ACHN (cell line): ENCODE measurements at regions not wholly inside any gene's neighbourhood (a gene's known extent, or its start where the extent isn't known, plus 50 kb on each side); places are given as distances from the start of the nearest gene placed in this dataset.
"Not testable (repeated sequence)": the region's sequence is repeated elsewhere in the genome, so short reads cannot be mapped to it uniquely, and the experiment has no call there.

ENCODE experiments used
- DNase-seq: peaks from one replicate; pipeline ENCODE4 v3.0.0-alpha.2; 2015
- in situ Hi-C: cut with HindIII; loops from 2 replicates; pipeline ENCODE4 v1.10.0; 2017; ENCODE audit warnings: low sequenced_read_pairs, low pct_ligation_motif_present, low pct_unique_long_range_greater_than_20kb

DNA sequence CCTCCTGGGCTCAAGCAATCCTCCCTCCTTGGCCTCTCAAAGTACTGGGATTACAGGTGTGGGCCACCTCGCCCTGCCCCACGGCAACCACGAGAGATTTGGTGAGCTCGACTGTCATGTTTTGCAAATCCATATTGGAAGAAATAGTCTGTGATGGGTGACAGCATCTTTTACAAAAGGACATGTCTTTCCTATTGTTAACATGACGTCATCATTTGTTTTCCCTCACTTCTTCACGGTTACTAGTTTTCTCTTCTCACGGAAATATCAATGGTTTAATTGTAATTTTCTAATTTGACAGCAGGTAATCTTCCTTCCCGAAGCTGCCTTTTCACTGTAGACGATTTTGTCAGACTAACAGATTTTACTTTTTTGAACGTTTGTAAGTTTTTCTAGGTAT, 110.8 kb upstream of the GREM2 start:
- in situ Hi-C loops, result no loop called here
- no peak for DNase-seq

DNA sequence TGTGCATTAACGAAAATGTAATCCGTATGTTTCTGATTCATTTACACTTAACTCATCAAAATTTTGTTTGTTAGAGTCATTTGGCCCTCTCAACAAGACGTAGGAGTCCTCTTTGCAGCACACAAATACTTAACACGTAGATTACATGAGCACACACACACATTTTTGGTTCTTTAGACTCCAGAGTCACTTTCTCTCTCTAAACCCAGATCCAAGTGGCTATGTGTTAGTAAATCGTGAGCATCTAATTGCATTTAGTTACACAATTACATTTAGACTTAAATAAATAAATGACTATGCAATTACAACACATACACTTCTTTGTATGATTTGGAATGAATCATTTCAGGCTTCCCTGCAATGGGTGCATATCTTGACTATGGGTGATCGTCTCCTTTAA, 109.0 kb upstream of the GREM2 start:
- no peak for DNase-seq
- in situ Hi-C loops, result no loop called here

DNA sequence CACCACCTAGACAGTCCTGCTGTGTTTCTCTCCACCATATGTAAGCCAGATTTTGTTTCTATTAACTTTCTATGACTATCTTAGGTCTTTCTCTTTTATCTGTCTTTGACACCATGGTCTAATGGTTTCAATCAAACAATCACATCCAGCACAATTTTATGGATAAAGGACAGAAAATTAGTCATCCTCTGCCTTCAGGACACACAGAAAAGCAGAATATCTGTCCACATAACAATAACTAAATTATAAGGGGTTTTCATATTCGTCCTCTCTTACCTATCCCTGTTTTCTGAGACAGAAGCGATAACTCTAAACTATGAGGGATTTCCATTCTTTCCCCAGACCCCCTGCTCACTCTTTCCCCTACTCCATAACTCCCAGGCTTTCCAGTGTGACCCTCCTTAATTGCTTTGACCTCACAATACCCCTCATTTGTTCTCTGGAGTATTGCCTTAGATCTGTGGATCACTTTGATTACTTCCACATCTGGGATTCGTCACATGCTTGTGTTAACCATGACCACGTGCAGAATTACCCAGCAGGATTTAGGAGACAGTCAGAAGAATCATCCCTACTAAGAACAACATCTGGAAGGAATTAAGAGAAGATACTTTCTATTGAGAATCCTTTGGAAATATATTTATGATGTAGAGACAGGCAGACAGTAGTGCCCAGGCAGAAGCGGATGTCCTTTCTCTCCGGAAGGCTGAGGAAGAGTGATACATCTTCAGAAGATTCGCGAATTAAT, 108.2 kb upstream of the GREM2 start:
- DNase-seq, result no peak

DNA sequence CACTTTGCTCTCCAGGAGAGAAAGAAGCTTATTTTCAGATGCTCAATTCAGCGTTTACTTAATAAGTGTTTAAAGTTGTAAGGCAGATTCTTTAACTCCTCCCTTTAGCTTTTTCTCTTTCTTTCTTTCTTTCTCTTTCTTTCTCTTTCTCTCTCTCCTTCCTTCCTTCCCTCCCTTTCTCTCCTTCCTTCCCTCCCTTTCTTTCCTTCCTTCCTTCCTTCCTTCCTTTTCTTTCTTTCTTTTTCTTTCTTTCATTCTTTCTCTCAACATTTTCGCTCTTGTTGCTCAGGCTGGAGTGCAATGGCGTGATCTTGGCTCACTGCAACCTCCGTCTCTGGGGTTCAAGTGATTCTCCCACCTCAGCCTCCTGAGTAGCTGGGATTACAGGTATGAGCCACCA, 104.6 kb upstream of the GREM2 start:
- in situ Hi-C loops, DNase-seq: not testable (repeated sequence)

More for the DNA sequence above, 108.2 kb upstream of the GREM2 start:
- in situ Hi-C loops, result no loop called here

DNA sequence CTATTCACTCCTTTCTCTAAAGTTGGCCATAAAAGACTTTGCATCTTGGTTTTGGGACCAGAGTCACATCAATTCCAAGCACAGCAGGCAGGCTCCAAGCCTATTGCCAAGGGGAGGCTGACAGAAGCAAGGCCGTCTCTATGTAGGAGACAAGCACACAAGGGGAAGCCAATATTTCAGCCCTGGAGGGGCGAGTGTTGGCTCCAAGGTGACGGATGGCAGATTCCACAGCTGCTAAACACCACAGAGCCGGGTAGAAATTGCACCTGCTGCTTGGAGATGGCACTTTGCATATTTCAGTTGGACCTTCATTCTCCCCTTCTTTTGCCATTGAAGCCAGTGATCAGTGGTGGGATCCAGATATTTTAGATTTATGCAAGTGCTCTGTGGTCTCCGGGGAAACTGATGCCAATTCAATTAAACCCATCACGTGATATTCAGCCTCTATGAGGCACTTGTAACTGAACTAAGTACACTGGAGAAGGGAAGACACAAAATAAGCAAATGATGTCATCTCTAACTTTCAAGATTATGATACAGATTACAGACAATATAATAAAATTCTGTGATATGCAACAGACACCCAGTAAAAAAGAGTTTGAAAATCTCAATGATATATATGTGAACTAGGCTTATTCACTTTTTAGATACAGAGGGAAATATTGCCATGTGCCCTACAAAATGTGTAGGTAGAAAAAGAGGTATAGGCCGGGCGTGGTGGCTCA, 102.8 kb upstream of the GREM2 start:
- in situ Hi-C loops, result no loop called here
- DNase-seq, result no peak

DNA sequence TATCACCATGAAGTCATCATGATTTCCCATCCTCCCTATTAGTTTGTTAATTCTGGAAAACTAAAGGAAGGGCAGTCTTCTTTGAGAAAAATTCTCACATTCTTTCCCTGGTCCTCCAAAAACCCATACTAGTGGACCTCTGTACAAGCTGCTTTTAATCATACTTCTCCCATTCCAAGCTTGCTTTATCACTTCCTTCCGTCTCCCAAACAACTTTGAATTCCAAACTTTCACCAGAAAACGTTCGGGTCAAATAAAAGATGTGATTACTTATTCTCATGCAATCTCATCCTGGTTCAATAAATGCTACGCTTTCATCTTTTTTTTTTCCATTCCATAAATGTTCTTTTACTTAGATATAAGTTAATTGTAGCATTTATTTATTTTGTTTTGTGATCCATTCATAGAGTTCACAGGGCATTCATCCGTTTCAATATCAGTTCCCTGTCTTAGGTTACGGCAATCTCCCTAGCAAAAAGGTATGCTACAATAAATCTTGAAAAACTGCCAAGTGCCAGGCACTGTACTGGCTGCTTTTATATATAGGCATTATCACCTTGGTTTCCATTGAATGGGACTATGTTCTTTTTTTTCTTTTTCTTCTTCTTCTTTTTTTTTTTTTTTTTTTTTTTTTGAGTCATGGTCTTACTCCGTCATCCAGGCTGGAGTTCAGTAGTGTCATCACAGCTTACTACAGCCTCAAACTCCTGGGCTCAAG, 100.2 kb upstream of the GREM2 start:
- in situ Hi-C loops, result no loop called here
- DNase-seq, result no peak

DNA sequence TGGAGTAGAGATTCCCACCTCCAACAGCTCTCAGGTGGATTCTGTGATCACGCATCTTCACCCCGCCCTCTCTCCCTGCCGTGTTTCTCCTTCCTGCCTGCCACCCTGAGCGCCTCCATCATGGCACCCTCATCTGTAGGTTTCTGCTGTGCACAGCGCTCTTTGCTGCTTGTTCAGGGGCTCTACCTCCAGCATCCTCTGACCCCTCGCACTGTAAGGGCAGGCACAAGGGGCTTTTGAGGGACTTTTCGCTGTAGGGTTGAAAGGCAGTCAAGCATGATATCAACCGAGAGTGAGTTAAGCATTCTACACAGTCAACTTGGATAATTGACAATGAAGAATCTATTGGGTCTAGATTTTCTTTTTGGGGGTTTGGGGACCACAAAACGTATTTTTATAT, 99.1 kb upstream of the GREM2 start:
- in situ Hi-C loops, result no loop called here
- DNase-seq, result no peak

DNA sequence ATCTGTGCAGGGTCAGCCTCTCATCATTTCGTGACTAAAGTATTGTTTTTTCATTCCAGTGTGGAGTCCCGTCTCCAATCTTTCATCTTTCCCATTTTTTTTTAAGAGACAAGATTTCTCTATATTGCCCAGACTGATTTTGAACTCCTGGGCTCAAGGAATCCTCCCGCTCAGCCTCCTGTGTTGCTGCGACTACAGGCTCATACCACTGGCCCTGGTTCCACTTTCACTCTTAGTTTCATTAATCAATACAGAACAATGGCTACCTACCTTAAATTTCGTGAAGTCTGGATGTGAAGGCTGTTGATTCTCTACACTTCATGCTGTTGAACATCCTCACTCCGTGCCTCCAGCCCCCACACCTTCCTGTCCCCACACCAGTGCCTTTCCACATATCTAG, 97.7 kb upstream of the GREM2 start:
- in situ Hi-C loops, result no loop called here
- DNase-seq, result no peak

DNA sequence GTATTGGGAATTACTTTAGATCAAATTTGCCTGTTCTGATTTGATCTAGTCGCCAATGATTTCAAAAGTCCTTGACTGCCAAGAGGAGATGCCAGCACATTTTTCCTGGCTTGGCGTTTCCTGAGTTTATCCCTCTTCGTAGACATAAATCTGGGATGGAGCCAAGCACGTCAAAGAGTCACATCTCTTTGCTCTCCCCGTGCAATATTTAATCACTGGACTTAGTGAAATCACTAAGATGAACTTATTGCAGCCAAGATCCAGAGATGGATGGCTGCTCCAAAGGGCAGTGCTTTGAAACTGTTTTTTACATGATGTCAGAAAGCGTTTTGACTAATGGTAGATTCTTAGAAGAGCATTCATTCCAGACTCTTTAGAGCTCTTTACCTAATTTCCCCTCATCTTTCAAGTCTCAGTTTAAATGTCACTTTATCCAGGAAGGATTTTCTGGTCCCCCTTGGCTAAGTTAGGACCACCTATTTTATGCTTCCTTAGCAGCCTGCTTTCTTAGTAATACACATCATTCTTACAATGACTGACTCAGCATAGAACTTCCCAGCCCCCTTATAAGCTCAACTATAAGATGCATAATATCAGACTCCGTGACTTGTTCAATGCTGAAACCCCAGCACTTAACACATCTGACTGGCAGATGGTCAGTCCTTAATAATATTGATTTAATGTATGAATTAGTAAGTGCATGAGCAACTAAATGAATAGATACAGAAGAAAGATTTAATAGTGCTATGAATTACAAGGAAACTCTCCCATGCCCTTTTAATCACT, 94.4 kb upstream of the GREM2 start:
- in situ Hi-C loops, result no loop called here
- no peak for DNase-seq

DNA sequence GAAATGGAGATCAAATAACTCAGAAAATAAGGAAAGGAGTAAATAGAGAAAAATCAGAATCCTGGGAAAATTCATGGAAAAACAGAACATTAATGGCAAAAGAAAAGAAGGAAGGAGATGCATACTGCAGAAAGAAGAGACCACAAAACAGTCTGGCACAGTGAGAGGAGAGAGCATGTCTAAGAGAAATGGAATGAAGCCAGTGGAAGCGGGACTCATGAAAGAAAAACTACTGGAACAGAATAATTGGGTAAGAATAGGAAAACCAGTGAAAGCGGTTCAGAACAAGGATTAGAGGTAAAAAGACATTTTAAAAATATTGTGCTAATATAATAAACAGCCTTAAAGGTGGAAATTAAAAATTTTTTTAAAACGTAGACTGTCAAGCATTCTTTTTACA, 93.6 kb upstream of the GREM2 start:
- no peak for DNase-seq

DNA sequence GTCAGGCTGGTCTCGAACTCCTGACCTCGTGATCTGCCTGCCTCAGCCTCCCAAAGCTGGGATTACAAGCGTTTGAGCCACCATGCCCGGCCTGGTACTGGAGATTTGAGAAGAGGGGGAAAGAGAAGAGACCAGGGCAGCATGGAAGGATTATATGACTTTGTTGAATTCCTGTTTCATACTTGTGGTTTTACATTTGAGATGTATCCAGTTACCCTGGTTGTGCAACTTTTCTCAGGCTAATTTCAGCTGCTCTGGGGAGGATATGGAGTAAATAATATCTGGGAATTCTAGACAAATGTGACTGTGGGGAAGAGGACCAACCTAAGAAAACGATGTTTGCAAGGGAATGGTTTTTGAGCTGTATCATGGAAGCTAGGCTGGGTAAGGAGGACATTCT, 89.5 kb upstream of the GREM2 start:
- DNase-seq, result no peak
- in situ Hi-C loops, result no loop called here

More for the DNA sequence above, 93.6 kb upstream of the GREM2 start:
- in situ Hi-C loops, result no loop called here

DNA sequence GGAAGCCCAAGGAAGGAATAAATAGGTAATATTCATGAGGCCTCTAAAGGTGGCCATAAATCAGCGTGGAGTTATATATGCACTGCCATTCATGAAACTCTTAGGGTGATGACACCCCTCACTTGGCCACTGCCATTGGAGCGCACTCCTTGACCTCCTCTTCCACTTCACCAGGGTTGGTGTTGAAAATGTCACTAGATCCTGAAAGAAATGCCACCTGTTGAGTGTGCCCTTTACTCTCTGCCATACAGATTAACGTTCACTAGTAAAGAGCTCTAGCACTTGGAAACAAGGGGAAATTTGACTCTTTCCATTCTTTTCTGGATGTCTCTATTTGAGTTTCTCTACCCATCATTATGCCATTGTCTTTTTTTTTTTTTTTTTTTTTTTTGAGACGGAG, 83.5 kb upstream of the GREM2 start:
- no peak for DNase-seq
- in situ Hi-C loops, result no loop called here

DNA sequence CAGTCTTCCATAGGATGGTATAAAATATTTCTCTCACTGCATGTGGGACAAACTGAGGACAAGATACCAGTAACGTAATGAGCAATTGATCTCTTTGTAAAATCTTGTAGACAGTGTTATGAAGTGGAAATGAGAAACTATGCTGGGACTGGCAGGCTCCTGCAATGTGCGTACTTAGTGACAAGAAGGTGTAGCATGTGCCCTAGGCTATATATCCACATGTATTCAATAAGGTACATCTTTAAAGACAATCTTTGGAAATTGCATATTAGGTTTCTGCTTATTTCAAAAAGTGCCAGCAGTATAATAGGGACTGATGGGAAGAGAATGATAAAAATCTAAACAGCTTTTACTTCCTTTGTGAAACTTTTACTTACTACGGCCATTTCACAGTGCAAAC, 81.9 kb upstream of the GREM2 start:
- in situ Hi-C loops, result no loop called here
- no peak for DNase-seq

DNA sequence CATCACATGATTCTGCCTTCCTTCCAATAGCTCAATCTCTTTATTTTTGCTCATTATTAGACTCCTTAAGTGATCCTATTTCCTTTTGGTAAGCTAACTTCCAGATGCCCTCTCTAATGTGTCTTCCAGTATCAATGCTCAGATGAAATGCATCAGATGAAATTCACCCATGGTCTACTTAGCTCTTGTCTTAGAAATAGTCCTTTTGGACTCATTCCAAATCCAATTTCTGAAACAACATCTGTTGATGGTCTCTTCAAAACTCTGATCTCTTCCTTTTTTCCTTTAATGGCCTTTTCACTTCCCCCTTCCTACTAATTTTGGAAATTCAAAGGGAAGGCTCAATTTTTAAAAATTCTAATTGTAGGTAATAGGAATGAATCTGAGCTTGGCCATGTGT, 81.1 kb upstream of the GREM2 start:
- no peak for DNase-seq
- in situ Hi-C loops, result no loop called here

DNA sequence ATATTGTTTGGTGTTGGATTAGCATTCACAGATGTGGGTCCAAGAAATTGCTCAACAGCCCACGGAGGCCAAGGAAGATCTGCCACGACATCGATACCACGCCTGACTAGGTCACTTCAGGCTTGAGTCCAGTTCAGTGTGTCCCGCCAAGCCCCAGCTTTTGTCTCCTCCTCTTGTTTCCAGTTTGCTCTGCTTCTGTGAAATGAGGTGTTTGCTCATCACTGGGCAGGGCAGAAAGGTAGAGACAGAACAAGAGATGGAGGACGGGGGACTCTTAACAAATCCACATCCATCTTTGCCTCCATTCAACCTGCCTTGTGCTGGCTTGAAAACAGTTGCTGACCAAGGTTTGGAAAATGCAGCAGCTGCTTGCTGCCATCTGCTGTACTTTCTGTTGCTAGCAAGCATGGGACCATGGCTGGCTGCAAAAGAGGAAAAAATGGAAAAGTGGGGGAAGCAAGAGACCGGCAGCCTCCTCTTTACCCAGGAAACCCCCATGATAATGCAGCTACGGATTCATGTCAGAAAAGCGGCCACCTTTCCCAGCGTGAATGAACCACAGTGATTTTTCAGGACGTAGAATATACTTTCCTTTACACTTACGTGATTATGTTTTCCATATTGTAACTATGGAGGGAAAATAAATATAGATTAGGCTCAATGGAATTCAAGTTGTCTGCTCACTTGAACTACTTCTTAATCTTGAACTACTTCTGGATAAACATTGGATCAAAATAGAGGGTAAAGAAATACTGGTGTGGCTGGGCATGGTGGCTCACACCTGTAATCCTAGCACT, 80.2 kb upstream of the GREM2 start:
- DNase-seq, result peak; percentile 61
- in situ Hi-C loops, result no loop called here

DNA sequence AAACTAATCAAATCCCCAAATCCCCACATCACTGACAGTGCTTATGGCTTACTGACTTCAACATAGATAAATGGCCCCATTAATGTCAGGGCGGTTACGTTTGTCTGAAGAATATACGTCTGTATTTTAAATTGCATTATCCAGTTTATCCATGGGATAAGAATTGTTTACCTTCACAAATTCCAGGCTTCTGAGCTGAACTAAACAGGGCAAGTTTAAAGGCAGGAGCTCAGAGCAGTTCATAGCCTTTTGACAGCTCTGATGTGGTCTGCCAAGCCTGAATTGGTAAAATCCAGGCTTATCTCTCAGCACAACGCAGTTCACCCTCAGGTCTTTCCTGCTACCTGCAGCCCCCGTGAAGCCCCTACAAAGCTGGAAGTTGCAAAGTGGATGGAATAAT, 79.5 kb upstream of the GREM2 start:
- no peak for DNase-seq
- in situ Hi-C loops, result no loop called here

DNA sequence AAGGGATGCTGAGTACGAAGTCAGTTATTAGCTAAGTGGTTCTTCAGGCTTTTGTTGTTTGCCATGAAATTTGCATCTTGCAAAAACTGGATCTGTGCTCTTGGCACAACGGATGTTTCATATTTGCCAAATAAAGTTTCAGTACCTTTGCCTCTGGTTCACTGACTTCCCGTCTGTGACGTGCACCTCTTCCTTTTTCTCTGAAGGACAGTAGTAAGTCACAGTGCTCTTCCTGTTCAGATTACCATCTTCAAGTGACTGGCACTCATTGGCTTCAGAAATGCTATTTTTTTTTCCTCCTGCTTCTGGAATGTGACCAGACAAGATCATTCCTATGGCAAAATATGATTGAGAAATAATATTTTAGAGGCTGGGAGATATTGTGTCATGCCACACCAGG, 75.9 kb upstream of the GREM2 start:
- no peak for DNase-seq
- in situ Hi-C loops, result no loop called here

DNA sequence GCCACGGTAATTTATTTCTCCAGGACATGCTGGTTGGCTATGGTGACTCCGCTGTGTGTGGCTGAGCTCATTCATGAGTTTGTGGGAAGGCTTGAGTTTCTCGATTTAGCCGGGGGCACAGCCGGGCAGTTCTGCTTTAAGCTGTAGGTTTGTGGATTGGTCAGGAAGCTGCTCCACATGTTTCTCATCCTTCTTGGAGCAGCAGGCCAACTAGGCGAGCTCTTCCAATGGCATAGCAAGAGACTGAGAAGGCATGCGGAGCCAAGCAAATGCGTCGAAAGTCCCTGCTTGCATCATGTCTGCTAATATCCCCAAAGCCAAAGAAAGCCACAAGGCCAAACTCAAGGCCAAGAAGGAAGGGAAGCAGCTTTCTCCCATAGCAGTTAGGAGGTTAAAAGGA, 71.6 kb upstream of the GREM2 start:
- in situ Hi-C loops, result no loop called here
- no peak for DNase-seq
